ENCODE measurements at regions not wholly inside any gene's neighbourhood (a gene's known extent, or its start where the extent isn't known, plus 50 kb on each side); places are given as distances from the start of the nearest gene placed in this dataset.

DNA sequence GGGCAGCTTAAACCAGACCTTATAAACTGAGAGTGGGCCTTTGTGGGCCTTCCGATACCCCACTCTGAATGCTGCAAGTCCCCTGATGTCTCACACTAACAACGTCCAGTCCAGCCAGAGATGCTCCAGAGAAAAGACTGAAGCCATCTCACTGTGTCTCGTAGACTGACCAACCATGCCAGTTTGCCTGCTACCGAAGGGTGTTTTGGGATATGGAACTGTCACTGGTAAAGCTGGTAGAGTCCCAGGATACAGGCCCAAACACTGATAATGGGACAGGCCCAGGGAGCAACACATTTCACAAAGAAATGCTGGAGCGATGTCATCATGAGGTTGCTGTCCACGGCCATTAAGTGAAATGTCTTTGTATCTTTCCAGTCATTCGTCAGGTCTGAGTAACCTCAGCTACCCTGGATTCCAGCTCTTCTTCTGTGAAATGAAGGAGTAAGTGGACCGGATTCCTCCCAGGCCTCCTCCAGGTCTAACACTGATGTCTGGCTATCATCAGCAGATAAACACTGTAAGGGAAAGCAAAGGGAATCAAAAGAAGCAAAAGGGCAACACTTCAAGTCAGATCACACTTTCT, 81.6 kb downstream of the SLC5A7 start:
- Histone ChIP-seq H3K27ac (no peak overlapping the region), H3K4me3 (no peak overlapping the region), H3K9me3 (no peaks in the 10 kb centered on the region), H3K4me1 (no peaks in the 10 kb centered on the region), H3K27me3 (peaks cover 2% of the 10 kb centered on the region), H3K36me3 (no peaks in the 10 kb centered on the region)
- WGBS = 88% methylated on average over 8 of the region's 8 CpGs
- no peak for TF ChIP-seq POLR2A (IDR thresholded peaks at IDR 0.05)
- no peak for TF ChIP-seq POLR2AphosphoS5 (IDR thresholded peaks at IDR 0.05)
- no peak for TF ChIP-seq EP300 (IDR thresholded peaks at IDR 0.05)
- TF ChIP-seq, protein P1, sequence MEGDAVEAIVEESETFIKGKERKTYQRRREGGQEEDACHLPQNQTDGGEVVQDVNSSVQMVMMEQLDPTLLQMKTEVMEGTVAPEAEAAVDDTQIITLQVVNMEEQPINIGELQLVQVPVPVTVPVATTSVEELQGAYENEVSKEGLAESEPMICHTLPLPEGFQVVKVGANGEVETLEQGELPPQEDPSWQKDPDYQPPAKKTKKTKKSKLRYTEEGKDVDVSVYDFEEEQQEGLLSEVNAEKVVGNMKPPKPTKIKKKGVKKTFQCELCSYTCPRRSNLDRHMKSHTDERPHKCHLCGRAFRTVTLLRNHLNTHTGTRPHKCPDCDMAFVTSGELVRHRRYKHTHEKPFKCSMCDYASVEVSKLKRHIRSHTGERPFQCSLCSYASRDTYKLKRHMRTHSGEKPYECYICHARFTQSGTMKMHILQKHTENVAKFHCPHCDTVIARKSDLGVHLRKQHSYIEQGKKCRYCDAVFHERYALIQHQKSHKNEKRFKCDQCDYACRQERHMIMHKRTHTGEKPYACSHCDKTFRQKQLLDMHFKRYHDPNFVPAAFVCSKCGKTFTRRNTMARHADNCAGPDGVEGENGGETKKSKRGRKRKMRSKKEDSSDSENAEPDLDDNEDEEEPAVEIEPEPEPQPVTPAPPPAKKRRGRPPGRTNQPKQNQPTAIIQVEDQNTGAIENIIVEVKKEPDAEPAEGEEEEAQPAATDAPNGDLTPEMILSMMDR (IDR thresholded peaks at IDR 0.05) = no peak
- no peak for DNase-seq (ENCODE audit: low spot score in 2 of 2)

DNA sequence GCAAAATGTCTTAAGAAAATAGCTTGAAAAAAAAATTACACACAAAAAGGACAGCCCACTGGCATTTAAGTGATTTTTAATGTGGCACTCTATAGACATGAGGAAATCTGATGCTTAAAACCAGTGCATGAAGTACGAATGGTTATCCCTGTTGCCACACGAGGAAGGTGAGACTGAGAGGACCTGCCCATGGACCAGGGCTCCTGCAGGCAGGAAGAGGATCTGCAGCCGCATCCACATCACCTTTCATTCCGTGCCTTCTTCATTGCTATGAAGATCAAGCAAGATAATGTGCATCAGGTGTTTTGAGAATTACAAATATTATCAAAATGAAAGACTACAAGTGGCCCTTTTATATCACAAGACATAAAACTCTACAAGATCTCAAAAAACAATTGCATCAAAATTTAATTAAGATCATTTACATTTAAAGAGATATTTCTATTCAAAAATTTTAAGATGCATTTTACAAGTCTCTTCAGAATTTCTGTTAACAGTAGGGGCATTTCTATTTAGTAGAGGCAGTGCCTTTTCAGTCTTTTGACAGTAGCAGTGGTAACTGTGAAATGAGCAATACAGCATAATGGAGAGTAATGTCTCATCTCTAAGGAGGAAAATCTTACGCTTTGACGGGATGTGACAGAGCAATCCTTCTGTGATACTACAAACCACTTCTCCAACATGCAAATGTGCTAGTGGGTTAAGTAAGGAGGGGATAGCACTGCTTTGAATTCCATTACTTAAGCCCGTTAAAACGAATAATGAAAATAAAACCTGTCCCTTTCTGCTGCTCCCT, 83.4 kb downstream of the SLC5A7 start:
- DNase-seq (ENCODE audit: low spot score in 2 of 2) = no peak
- Histone ChIP-seq H3K4me3 (no peak overlapping the region), H3K27ac (no peak overlapping the region), H3K36me3 (no peaks in the 10 kb centered on the region), H3K9me3 (no peaks in the 10 kb centered on the region), H3K27me3 (peaks cover 2% of the 10 kb centered on the region), H3K4me1 (no peaks in the 10 kb centered on the region)
- 77% methylated on average over 8 of the region's 8 CpGs for WGBS
- TF ChIP-seq POLR2AphosphoS5 (IDR thresholded peaks at IDR 0.05) (no peak), EP300 (IDR thresholded peaks at IDR 0.05) (no peak)

DNA sequence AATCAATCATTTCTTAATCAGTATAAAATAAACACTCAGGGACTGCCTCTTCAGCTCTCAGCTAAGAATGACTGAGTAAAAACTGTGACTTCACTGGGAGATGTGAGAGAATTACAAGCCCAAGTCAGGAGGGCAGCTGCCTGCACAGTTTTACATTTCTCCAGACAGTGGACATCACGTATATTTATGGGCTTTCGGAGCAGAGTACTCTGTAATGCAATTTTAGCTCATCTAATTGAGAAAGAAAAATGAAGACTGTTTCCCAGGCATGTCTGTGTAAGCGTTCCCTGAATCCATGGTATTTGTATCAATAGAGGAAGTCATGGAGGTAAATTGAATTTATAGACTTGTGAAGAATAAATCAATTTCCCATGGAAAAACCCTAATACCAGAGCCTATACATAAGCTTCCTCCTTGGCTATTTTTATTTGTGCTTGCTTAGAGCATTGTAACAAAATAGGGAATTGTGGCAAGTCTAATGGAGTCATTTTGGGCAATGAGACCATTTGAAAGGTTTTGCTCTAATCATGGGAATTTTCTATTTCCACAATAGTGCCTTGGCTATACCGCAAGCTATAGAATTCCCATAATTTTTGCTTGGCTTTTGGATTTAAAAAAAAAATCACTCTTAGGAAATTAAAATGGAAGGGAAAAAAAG, 87.2 kb downstream of the SLC5A7 start:
- peaks cover 2% of the 10 kb centered on the region for H3K27me3 ChIP-seq
- TF ChIP-seq POLR2AphosphoS5 (IDR thresholded peaks at IDR 0.05) = no peak
- TF ChIP-seq EP300 (IDR thresholded peaks at IDR 0.05) = no peak
- TF ChIP-seq, protein P1 (IDR thresholded peaks at IDR 0.05) = no peak
- TF ChIP-seq POLR2A (IDR thresholded peaks at IDR 0.05) = no peak
- H3K27ac ChIP-seq = no peak overlapping the region
- DNase-seq (ENCODE audit: low spot score in 2 of 2) = no peak
- 58% methylated on average over 4 of the region's 4 CpGs for WGBS
- H3K4me3 ChIP-seq = no peak overlapping the region
- H3K4me1 ChIP-seq = no peaks in the 10 kb centered on the region
- no peaks in the 10 kb centered on the region for H3K9me3 ChIP-seq
- no peaks in the 10 kb centered on the region for H3K36me3 ChIP-seq

DNA sequence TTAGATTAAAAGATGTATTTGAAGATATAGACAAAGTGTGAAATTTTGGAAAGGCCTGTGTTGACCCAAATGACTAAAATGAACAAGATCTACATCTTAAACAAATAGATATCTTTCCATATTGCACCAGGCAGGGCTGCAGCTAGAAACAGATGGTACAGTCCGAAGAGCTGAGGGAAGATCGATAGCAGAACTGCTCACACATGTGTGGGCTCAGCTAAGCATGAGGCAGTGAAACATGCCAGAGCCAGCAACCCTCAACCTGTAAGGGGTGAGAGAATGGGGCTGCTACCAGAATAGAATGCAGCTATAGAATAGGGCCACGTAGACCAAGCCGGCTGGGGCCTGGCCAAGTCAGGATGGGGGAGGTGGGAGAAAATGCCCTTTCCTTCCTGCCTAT, 87.8 kb downstream of the SLC5A7 start:
- H3K9me3 ChIP-seq = no peaks in the 10 kb centered on the region
- 60% methylated on average over 4 of the region's 4 CpGs for WGBS

DNA sequence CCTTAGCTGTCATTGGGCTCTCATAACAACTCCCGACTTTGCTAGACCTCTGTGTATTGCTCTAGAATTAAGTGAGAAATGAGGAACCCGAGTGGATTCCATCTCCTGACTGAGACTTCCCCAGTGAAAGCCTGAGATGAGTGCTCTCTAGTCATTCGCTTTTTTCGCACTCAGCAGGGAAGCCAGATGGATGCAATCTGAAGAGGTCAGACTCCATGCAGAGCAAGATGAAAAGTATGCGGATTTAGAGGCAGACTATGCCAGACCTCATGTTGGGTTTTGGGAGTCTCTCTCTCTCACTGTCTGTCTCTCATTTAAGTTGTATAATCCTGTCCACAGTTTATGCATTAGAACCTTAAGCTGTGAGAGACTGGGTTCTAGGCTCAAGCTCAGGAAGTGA, 88.6 kb downstream of the SLC5A7 start:
- H3K27ac ChIP-seq = no peak overlapping the region
- H3K9me3 ChIP-seq = no peaks in the 10 kb centered on the region
- H3K36me3 ChIP-seq = no peaks in the 10 kb centered on the region
- no peak overlapping the region for H3K4me3 ChIP-seq
- peaks cover 2% of the 10 kb centered on the region for H3K27me3 ChIP-seq
- no peak for DNase-seq (ENCODE audit: low spot score in 2 of 2)
- TF ChIP-seq POLR2A (IDR thresholded peaks at IDR 0.05) (no peak), EP300 (IDR thresholded peaks at IDR 0.05) (no peak), POLR2AphosphoS5 (IDR thresholded peaks at IDR 0.05) (no peak)
- TF ChIP-seq, protein P1 (IDR thresholded peaks at IDR 0.05) = no peak
- WGBS = 65% methylated on average over 5 of the region's 5 CpGs
- H3K4me1 ChIP-seq = no peaks in the 10 kb centered on the region

More for the DNA sequence above, 87.8 kb downstream of the SLC5A7 start:
- H3K27me3 ChIP-seq = peaks cover 2% of the 10 kb centered on the region
- TF ChIP-seq, protein P1 (IDR thresholded peaks at IDR 0.05) = no peak
- TF ChIP-seq POLR2A (IDR thresholded peaks at IDR 0.05) (no peak), POLR2AphosphoS5 (IDR thresholded peaks at IDR 0.05) (no peak), EP300 (IDR thresholded peaks at IDR 0.05) (no peak)
- no peaks in the 10 kb centered on the region for H3K36me3 ChIP-seq
- no peak overlapping the region for H3K4me3 ChIP-seq
- no peaks in the 10 kb centered on the region for H3K4me1 ChIP-seq
- no peak overlapping the region for H3K27ac ChIP-seq
- DNase-seq (ENCODE audit: low spot score in 2 of 2) = no peak
